ENCODE measurements at regions not wholly inside any gene's neighbourhood (a gene's known extent, or its start where the extent isn't known, plus 50 kb on each side); places are given as distances from the start of the nearest gene placed in this dataset.

DNA sequence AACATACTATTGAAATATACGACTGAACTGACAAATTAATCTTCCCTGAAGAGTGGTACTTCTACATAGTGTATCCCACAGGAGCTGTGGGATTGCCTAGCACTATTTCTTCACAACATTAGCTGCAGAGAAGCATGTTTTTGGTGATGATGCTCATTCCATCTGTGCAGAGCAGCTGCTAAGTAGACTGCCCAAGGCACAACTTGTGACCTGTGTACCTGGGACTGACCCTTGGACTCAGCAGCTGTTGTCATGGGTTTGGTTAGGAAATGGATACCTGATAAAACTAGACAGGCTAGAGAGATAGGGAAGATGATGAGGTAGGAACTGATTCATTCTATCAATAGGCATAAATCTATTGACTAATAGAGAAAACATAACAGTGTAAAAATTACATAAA, 1204.0 kb downstream of the DSC3 start:
- TF ChIP-seq, protein P1, sequence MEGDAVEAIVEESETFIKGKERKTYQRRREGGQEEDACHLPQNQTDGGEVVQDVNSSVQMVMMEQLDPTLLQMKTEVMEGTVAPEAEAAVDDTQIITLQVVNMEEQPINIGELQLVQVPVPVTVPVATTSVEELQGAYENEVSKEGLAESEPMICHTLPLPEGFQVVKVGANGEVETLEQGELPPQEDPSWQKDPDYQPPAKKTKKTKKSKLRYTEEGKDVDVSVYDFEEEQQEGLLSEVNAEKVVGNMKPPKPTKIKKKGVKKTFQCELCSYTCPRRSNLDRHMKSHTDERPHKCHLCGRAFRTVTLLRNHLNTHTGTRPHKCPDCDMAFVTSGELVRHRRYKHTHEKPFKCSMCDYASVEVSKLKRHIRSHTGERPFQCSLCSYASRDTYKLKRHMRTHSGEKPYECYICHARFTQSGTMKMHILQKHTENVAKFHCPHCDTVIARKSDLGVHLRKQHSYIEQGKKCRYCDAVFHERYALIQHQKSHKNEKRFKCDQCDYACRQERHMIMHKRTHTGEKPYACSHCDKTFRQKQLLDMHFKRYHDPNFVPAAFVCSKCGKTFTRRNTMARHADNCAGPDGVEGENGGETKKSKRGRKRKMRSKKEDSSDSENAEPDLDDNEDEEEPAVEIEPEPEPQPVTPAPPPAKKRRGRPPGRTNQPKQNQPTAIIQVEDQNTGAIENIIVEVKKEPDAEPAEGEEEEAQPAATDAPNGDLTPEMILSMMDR (IDR thresholded peaks at IDR 0.05; ENCODE audit: low read depth, low read length, poor library complexity, severe bottlenecking): no peak
- TF ChIP-seq EZH2phosphoT487 (IDR thresholded peaks at IDR 0.05; ENCODE audit: borderline replicate concordance, low read length): no peak
- no peaks in the 10 kb centered on the region for H3K4me1 ChIP-seq (ENCODE audit: control insufficient read depth, low read length)

DNA sequence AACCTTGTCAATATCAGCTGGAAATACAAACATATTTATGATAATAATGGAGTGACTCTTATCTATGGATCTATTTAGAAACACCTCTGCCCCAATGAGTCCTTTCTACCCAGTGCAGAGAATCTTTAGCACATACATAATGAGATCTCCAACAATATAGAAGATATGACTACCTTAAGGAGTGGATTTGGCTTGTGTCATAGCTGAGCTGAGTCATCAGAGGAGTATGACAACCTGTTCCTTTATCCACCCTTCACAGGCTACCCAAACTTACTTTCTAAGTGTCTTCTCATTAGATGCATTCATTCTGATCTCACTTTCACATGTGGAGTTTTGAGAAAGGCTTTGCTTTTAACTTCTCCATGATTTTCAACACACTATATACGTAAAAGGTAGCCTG, 1218.9 kb downstream of the DSC3 start:
- no peaks in the 10 kb centered on the region for H3F3A ChIP-seq (ENCODE audit: control insufficient read depth, insufficient read depth)
- H3K27ac ChIP-seq (ENCODE audit: low read depth, low read length): no peak overlapping the region
- no peaks in the 10 kb centered on the region for H4K20me1 ChIP-seq (ENCODE audit: control insufficient read depth, insufficient read depth, low read depth, low read length)
- no peaks in the 10 kb centered on the region for H3K79me2 ChIP-seq (ENCODE audit: control insufficient read depth, low read length)
- TF ChIP-seq EZH2phosphoT487 (IDR thresholded peaks at IDR 0.05; ENCODE audit: borderline replicate concordance, low read length): no peak
- TF ChIP-seq, protein P1 (IDR thresholded peaks at IDR 0.05; ENCODE audit: low read depth, low read length, poor library complexity, severe bottlenecking): no peak
- H3K27me3 ChIP-seq (ENCODE audit: control insufficient read depth, low read length): no peaks in the 10 kb centered on the region
- no peaks in the 10 kb centered on the region for H3K4me1 ChIP-seq (ENCODE audit: control insufficient read depth, low read length)
- H3K36me3 ChIP-seq (ENCODE audit: control insufficient read depth, low read length): no peaks in the 10 kb centered on the region
- no peaks in the 10 kb centered on the region for H3K9me2 ChIP-seq (replicated peaks; ENCODE audit: control insufficient read depth, low read length)
- H3K4me3 ChIP-seq (ENCODE audit: low read length): no peak overlapping the region
- H3K4me2 ChIP-seq (ENCODE audit: low read length): no peak overlapping the region
- H3K9me3 ChIP-seq (ENCODE audit: control insufficient read depth, insufficient read depth, low read length): no peaks in the 10 kb centered on the region

More for the DNA sequence above, 1204.0 kb downstream of the DSC3 start:
- no peaks in the 10 kb centered on the region for H3F3A ChIP-seq (ENCODE audit: control insufficient read depth, insufficient read depth)
- no peaks in the 10 kb centered on the region for H3K79me2 ChIP-seq (ENCODE audit: control insufficient read depth, low read length)
- no peak overlapping the region for H3K27ac ChIP-seq (ENCODE audit: low read depth, low read length)
- H3K27me3 ChIP-seq (ENCODE audit: control insufficient read depth, low read length): no peaks in the 10 kb centered on the region
- H3K9me2 ChIP-seq (replicated peaks; ENCODE audit: control insufficient read depth, low read length): no peaks in the 10 kb centered on the region
- no peak overlapping the region for H3K4me3 ChIP-seq (ENCODE audit: low read length)
- no peaks in the 10 kb centered on the region for H4K20me1 ChIP-seq (ENCODE audit: control insufficient read depth, insufficient read depth, low read depth, low read length)
- H3K9me3 ChIP-seq (ENCODE audit: control insufficient read depth, insufficient read depth, low read length): no peaks in the 10 kb centered on the region
- H3K4me2 ChIP-seq (ENCODE audit: low read length): no peak overlapping the region
- no peaks in the 10 kb centered on the region for H3K36me3 ChIP-seq (ENCODE audit: control insufficient read depth, low read length)

DNA sequence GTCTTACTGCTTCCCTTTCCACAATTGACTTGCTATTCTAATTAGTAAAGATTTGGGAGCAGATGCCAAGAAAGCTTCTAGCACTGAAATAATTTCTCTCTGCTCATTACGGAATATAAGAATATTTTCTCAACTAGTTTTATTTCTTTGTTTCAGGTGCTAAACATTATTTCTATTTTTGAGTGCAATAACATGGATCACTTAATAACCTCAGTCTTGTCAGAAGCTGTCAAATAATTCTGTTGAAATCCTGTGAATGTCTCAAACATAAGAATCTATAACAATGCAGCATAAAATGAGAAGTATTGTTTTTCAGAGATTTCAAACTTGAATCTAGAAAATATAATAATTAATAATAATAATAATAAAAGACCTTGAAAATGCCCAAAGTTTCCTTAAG, 1221.0 kb downstream of the DSC3 start:
- no peaks in the 10 kb centered on the region for H3K4me1 ChIP-seq (ENCODE audit: control insufficient read depth, low read length)
- H3K9me2 ChIP-seq (replicated peaks; ENCODE audit: control insufficient read depth, low read length): no peaks in the 10 kb centered on the region
- no peak overlapping the region for H3K27ac ChIP-seq (ENCODE audit: low read depth, low read length)
- no peaks in the 10 kb centered on the region for H3K27me3 ChIP-seq (ENCODE audit: control insufficient read depth, low read length)
- no peak overlapping the region for H3K4me3 ChIP-seq (ENCODE audit: low read length)
- no peaks in the 10 kb centered on the region for H3K9me3 ChIP-seq (ENCODE audit: control insufficient read depth, insufficient read depth, low read length)
- no peaks in the 10 kb centered on the region for H3K36me3 ChIP-seq (ENCODE audit: control insufficient read depth, low read length)
- H4K20me1 ChIP-seq (ENCODE audit: control insufficient read depth, insufficient read depth, low read depth, low read length): no peaks in the 10 kb centered on the region
- TF ChIP-seq EZH2phosphoT487 (IDR thresholded peaks at IDR 0.05; ENCODE audit: borderline replicate concordance, low read length): no peak
- no peaks in the 10 kb centered on the region for H3F3A ChIP-seq (ENCODE audit: control insufficient read depth, insufficient read depth)
- no peaks in the 10 kb centered on the region for H3K79me2 ChIP-seq (ENCODE audit: control insufficient read depth, low read length)
- no peak overlapping the region for H3K4me2 ChIP-seq (ENCODE audit: low read length)

DNA sequence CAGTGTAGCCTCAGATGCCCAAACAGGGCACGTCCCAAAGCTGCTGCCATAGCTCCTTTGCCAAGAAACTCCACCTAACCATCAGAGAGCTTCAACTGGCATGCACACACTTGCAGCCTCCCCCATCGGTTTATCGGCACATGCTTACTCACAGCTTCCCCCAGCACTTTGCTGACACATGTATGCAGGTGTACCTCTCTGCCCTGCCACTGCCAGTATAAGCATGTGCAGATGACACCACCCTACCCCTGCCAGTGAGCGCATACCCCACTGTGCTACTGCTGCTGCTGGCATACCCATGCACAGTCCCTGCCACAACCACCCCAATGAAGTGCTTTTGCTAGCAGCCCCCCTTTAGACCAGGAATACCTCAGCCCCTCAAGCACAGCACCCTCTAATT, 1231.0 kb downstream of the DSC3 start:
- H3K4me1 ChIP-seq (ENCODE audit: control insufficient read depth, low read length): no peaks in the 10 kb centered on the region
- H3K9me2 ChIP-seq (replicated peaks; ENCODE audit: control insufficient read depth, low read length): no peaks in the 10 kb centered on the region
- H3K9me3 ChIP-seq (ENCODE audit: control insufficient read depth, insufficient read depth, low read length): peaks cover 3% of the 10 kb centered on the region; the same call in 1 of the 2 replicates
- H3K4me2 ChIP-seq (ENCODE audit: low read length): no peak overlapping the region
- H3K27ac ChIP-seq (ENCODE audit: low read depth, low read length): no peak overlapping the region
- no peaks in the 10 kb centered on the region for H4K20me1 ChIP-seq (ENCODE audit: control insufficient read depth, insufficient read depth, low read depth, low read length)
- no peaks in the 10 kb centered on the region for H3F3A ChIP-seq (ENCODE audit: control insufficient read depth, insufficient read depth)
- no peaks in the 10 kb centered on the region for H3K79me2 ChIP-seq (ENCODE audit: control insufficient read depth, low read length)
- no peak overlapping the region for H3K4me3 ChIP-seq (ENCODE audit: low read length)
- no peaks in the 10 kb centered on the region for H3K36me3 ChIP-seq (ENCODE audit: control insufficient read depth, low read length)
- H3K27me3 ChIP-seq (ENCODE audit: control insufficient read depth, low read length): no peaks in the 10 kb centered on the region
- TF ChIP-seq, protein P1 (IDR thresholded peaks at IDR 0.05; ENCODE audit: low read depth, low read length, poor library complexity, severe bottlenecking): no peak
- TF ChIP-seq EZH2phosphoT487 (IDR thresholded peaks at IDR 0.05; ENCODE audit: borderline replicate concordance, low read length): no peak

Data from DOHH2 (cell line).